GM18498 (cell line): ENCODE measurements at regions not wholly inside any gene's neighbourhood (a gene's known extent, or its start where the extent isn't known, plus 50 kb on each side); places are given as distances from the start of the nearest gene placed in this dataset.
"Not testable (repeated sequence)": the region's sequence is repeated elsewhere in the genome, so short reads cannot be mapped to it uniquely, and the experiment has no call there.

Experiments
- ATAC-seq: cut with Tn5 transposase; IDR thresholded peaks from one replicate; pipeline ENCODE4 v1.9.1; 2021; ENCODE audit warnings: mild to moderate bottlenecking, moderate library complexity; ENCODE audit not compliant: unreplicated experiment

DNA sequence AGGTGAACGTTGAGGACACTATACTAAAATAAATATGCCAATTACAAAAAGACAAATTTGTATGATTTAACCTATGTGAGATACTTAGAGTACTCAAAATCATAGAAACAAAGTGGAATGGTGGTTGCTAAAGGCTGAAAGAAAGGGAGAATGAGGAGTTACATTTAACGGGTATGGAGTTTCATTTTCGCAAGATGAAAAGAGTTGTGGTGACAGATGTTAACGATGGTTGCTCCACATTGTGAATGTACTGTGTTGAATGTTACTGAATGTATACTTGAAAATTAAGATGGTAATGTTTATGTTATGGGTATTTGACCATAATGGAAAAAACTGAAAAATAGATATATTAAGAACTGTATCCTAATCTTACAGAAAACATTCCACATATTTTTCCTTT, 51.3 kb upstream of the MOCS2 start:
- ATAC-seq = no peak

GRCh38 chr5:53161876-53162275, 52.3 kb upstream of the MOCS2 start:
- ATAC-seq = no peak

DNA sequence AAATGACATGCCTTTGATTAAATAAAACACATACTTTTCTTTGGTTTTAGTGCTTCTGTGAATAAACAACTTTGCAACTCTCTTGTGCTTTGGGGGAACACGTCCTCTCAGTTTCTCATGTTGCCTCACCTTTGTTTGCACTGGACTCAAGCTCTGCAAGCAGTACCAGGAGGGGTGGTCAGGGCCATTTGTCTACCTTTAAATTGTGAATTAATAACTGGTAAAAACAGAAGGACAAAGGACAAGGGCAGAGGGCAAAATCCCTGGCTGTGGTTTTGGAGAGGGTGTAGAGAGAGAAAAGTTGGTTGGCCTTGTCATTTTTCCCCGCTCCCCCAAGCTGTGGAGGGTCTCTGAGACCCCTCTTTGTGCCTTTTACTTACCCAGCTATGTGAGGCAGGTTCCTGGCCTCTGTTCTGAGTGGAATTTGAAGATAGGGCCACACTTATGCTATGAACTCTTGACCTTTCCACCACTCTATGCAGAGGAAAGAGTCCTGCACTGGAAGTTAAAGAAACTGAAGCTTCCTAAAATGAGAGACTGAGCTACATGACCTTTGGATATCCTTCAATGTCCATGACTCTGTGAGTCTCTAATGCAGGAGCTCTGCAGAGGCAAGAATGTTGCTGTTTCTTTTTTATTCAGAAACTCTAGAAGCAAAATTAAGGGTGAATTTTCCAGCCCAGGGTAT, 55.1 kb upstream of the MOCS2 start:
- no peak for ATAC-seq

DNA sequence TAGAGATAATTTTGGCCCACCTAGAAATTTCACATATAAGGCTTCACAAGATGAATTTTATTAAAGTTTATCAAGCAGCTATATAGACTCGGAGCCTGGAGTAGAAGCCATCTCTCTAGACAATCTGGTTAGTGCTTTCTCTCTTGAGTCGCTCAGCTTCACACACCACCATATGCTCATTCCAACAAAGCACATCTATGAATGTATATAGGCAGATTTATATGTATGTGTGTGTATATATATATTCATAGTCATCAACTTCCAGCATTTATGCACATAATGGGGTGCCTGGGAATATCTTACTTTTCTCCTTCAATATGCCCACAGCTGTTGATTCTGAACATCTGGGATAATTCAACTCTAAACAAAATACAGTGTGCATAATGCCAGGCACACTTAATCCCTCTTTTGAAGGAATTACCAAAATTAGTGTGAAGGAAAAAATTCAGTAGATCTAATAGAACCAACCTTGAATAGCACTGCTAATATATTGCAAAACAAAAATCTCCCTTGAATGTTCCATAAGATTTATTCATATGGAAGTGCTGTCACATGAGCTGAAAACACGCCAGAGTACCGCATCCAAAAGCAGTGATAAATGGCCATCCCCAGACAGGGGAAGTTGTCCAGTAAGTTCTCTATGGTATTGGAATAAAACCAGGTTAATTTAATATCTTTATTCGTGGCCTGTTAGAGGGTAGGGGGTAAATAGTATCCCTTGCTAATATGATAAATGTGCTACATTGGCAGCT, 56.0 kb upstream of the MOCS2 start:
- ATAC-seq = no peak

GRCh38 chr5:53166183-53166495, 56.6 kb upstream of the MOCS2 start:
- ATAC-seq = no peak

DNA sequence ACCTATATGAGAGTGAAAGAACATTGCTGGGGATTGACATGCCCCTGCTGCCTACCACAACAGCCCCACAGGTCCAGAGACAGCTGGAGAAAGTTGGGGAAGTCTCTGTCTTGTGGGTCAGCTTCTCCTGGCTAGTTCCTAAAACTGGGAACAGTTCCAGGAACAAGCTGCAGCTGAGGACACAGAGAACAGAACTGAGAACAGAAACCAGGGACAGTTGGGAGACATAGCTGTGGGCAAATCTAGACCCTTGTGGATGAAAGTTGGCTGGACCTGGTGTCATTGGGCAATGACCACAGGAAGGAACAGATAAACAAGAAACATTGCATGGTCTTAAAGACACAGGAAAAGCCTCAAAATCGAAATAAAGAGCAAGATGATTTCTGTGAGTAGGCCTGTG, 58.3 kb upstream of the MOCS2 start:
- no peak for ATAC-seq

DNA sequence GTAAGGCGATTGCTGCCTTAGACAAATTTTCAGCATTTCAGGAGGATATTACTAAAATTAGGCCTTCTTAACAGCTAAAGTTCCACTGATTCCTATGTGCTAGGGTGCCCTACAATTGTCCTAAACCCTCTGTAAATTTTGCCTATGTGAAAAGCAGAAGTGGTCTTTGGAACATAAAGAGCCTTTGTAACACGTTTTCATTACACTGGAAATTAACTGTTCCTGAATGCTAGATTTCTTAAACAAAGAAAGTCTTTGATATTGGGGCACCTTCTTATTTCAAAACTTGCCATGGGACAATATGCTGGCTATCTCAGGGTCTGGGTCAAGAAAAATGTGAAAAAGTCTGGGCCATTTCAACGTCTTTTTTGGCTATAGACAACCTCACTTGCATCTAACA, 60.4 kb upstream of the MOCS2 start:
- no peak for ATAC-seq

GRCh38 chr5:53170746-53171349, 61.3 kb upstream of the MOCS2 start:
- no peak for ATAC-seq

DNA sequence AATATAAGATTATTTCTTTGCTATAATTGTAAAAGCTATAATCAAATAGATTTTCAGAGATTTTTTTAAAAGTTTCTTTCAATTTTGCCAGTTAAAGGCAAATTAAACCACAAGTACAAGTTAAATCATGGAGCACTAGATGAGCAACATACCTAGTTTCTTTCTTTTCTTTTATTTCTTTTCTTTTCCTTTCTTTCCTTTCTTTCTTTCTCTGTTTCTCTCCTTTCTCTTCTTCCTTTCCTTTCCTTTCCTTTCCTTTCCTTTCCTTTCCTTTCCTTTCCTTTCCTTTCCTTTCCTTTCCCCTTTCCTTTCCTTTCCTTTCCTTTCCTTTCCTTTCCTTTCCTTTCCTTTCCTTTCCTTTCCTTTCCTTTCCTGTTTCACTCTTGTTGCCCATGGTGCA, 62.5 kb upstream of the MOCS2 start:
- ATAC-seq = not testable (repeated sequence)

GRCh38 chr5:53172630-53173029, 63.1 kb upstream of the MOCS2 start:
- no peak for ATAC-seq

DNA sequence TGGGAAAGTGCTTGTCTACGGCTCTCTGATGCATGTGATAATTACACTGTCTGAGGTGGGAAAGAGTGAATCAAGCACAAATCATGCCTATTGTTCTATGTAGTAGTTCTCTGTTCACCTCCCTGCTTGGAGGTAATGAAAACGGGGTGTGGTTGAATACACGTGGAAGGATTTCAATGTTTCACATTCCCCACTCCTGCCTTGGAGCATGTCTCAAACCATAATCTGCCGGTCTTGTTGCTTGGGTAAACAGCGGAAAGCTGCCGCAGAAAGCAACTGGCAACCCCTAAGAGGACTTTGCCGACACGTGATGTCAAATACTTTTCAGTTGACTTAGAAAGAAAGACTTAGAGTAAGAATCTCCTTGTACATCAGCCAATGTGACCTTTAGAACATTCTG, 63.5 kb upstream of the MOCS2 start:
- no peak for ATAC-seq

DNA sequence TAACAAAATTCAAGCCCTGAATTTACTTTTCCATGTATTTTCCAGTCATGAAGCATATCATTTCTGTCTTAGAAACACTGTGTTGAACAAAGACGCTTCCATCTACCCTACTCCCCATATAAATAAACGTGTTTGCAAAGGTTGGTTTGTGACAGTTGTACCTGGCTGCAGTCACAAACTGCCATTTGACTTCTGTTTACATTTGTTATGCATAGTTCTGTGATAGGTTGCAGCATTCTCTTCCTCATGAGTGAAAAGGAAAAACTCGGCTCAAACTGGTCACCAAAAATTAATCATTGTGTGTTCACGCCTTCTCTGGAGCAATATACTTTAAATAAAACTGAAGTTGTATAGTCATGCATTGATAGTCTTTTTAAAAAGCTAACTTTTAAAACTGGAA, 69.3 kb upstream of the MOCS2 start:
- no peak for ATAC-seq

DNA sequence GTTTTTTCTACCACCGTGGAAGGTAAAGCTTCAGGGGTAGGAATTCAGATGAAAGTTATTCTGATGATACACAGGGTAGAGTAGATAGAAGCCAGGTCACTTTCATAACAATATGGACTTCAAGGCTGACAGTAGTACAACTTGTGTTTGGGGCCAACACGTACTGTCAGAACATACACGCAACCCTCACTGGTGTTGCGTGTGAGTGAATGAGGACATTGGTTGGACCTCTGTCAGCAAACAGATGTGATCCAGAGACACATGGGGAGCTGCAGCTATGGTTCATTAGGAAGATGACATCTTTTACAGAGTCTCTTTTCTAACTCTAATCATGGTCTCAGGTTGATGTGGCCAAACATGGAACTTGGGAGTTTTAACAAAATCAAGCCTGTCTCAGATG, 70.1 kb upstream of the MOCS2 start:
- ATAC-seq = no peak

DNA sequence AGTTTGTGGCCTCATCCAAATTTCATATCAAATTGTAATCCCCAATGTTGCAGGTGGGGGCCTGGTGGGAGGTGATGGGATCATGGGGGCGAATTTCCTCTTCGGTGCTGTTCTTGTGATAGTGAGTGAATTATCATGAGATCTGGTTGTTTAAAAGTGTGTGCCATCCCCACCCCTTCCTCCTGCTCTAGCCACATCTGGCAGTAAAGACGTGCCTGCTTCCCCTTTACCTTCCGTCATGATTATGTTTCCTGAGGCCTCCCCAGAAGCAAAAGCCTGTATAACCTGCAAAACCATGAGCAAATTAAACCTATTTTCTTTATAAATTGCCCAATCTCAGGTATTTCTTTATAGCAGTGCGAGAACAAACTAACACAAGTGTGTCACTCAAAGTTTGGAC, 71.0 kb upstream of the MOCS2 start:
- ATAC-seq = no peak

GRCh38 chr5:53180991-53181390, 71.4 kb upstream of the MOCS2 start:
- ATAC-seq = no peak

GRCh38 chr5:53183880-53184279, 74.3 kb upstream of the MOCS2 start:
- ATAC-seq = no peak

- ATAC-seq = no peak
Measured at GRCh38 chr5:53191548-53192165, 82.1 kb upstream of the MOCS2 start.

- no peak for ATAC-seq
Measured at GRCh38 chr5:53194086-53194485, 84.5 kb upstream of the MOCS2 start.

GRCh38 chr5:53199882-53200281, 90.3 kb upstream of the MOCS2 start:
- ATAC-seq = no peak

GRCh38 chr5:53200306-53200705, 90.7 kb upstream of the MOCS2 start:
- no peak for ATAC-seq

GRCh38 chr5:53201746-53202145, 92.2 kb upstream of the MOCS2 start:
- ATAC-seq = no peak

DNA sequence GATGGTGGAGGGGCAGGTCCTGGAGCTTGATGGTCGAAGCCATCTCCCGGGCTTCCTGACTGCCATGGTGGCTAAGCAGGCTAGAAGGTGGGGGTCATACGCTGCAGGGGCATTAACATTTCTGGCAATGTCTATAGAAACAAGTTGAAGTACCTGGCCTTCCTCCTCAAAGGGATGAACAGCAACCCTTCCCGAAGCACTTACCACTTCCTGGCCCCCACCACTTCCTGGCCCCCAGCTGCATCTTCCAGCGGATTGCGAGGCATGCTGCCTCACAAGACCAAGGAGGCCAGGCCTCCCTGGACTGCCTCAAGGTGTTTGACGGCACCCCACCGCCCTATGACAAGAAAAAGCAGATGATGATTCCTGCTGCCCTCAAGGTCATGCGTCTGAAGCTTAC, 97.0 kb upstream of the MOCS2 start:
- no peak for ATAC-seq
